A673 (cell line): ENCODE measurements at regions not wholly inside any gene's neighbourhood (a gene's known extent, or its start where the extent isn't known, plus 50 kb on each side); places are given as distances from the start of the nearest gene placed in this dataset.

Experiments used
- BruUV-seq: library from RNA; stranded (reverse); fragments of 400-500 nt; replicated peaks from 2 replicates; lab custom pipeline; 2021; lab: Mats Ljungman, UMichigan
- CTCF ChIA-PET: fragments of 300-600 bp; sonication (Branson Sonifier 250); formaldehyde crosslinking; loops from one replicate; lab custom pipeline; 2022; ENCODE audit warnings: antibody characterized with exemption; lab: Charles Lee
- POLR2A ChIA-PET: fragments of 300-600 bp; sonication (Branson Sonifier 250); formaldehyde crosslinking; loops from one replicate; lab custom pipeline; 2022; ENCODE audit warnings: antibody characterized with exemption; ENCODE audit not compliant: low non-redundant PET; lab: Charles Lee
- DNase-seq: peaks from one replicate; pipeline ENCODE4 v3.0.0-alpha.2; 2015; ENCODE audit warnings: low spot score
- H3K27ac ChIP-seq: fragments of 200-600 bp; sonication (generic); 2 replicates; pipeline ENCODE4 v1.5.1; 2016; ENCODE audit warnings: mixed run types, low read depth, mild to moderate bottlenecking, mixed read lengths, antibody characterized with exemption, low read length; ENCODE audit not compliant: poor library complexity, severe bottlenecking
- H3K27me3 ChIP-seq: fragments of 200-600 bp; sonication (generic); replicated peaks from 2 replicates; pipeline ENCODE4 v1.6.1; 2017; ENCODE audit warnings: mixed run types, low read depth, mild to moderate bottlenecking, mixed read lengths, antibody characterized with exemption, low read length; ENCODE audit not compliant: insufficient read depth, poor library complexity
- H3K36me3 ChIP-seq: fragments of 200-600 bp; sonication (generic); 2 replicates; pipeline ENCODE4 v1.6.1; 2016; ENCODE audit warnings: mixed run types, mild to moderate bottlenecking, mixed read lengths, antibody characterized with exemption, low read length; ENCODE audit not compliant: insufficient read depth, poor library complexity, severe bottlenecking
- H3K4me1 ChIP-seq: fragments of 200-600 bp; sonication (generic); 2 replicates; pipeline ENCODE4 v1.6.1; 2017; ENCODE audit warnings: mixed run types, mild to moderate bottlenecking, mixed read lengths, antibody characterized with exemption, low read length; ENCODE audit not compliant: insufficient read depth, poor library complexity, severe bottlenecking
- H3K4me3 ChIP-seq: fragments of 200-600 bp; sonication (generic); 2 replicates; pipeline ENCODE4 v1.5.1; 2016; ENCODE audit warnings: low read depth, mixed run types, mild to moderate bottlenecking, mixed read lengths, low read length; ENCODE audit not compliant: poor library complexity, severe bottlenecking
- H3K9me3 ChIP-seq: fragments of 200-600 bp; sonication (generic); 2 replicates; pipeline ENCODE4 v1.6.1; 2016; ENCODE audit warnings: mixed run types, low read depth, mild to moderate bottlenecking, mixed read lengths, antibody characterized with exemption, low read length; ENCODE audit not compliant: poor library complexity, severe bottlenecking
- EZH2 ChIP-seq: fragments of 200-600 bp; sonication (generic); IDR thresholded peaks from 2 replicates; pipeline ENCODE4 v1.6.1; 2017; ENCODE audit warnings: borderline replicate concordance, low read depth, mild to moderate bottlenecking, mixed read lengths, antibody characterized with exemption, low read length; ENCODE audit not compliant: poor library complexity, severe bottlenecking
- intact Hi-C: fragments of 100-400 bp; cut with micrococcal nuclease; formaldehyde crosslinking; loops from one replicate; pipeline ENCODE4 v1.10.0; 2022; ENCODE audit not compliant: unreplicated experiment
- TF ChIP-seq, protein P1 (sequence below): fragments of 300-800, 200-600 bp; sonication (generic); conservative IDR thresholded peaks from 2 replicates; pipeline ENCODE4 v1.5.1; 2017; ENCODE audit warnings: low read depth, mild to moderate bottlenecking, antibody characterized with exemption, low read length, moderate library complexity, mixed read lengths

DNA sequence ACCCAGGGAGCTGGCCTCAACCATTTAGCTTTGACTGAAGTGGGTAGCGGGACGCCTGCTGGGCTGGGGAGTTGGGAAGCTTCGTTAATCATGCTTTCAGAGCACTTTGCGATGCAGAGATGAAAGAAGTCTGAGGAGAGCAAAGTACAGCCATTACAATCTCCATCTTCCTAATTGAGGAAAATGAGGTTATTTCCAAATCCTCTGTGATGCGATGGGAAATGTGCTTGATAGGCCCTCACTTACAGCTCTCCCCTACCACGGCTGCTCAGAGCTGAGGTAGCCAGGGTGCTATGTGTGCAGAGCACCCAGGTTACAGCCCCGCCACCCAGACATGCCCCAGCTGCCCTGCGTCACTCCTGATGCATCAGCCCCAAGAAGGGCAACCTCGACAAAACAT is 326.5 kb upstream of the KLHL29 start:
- CTCF ChIA-PET, result no interaction called here
- no peaks in the 10 kb centered on the region for H3K9me3 ChIP-seq
- intact Hi-C loops, result no loop called here
- POLR2A ChIA-PET, result no interaction called here
- H3K4me3 ChIP-seq, result no peak overlapping the region
- no peaks in the 10 kb centered on the region for H3K36me3 ChIP-seq
- BruUV-seq, result no TSS peak
- no peak overlapping the region for H3K27ac ChIP-seq
- TF ChIP-seq, protein P1, sequence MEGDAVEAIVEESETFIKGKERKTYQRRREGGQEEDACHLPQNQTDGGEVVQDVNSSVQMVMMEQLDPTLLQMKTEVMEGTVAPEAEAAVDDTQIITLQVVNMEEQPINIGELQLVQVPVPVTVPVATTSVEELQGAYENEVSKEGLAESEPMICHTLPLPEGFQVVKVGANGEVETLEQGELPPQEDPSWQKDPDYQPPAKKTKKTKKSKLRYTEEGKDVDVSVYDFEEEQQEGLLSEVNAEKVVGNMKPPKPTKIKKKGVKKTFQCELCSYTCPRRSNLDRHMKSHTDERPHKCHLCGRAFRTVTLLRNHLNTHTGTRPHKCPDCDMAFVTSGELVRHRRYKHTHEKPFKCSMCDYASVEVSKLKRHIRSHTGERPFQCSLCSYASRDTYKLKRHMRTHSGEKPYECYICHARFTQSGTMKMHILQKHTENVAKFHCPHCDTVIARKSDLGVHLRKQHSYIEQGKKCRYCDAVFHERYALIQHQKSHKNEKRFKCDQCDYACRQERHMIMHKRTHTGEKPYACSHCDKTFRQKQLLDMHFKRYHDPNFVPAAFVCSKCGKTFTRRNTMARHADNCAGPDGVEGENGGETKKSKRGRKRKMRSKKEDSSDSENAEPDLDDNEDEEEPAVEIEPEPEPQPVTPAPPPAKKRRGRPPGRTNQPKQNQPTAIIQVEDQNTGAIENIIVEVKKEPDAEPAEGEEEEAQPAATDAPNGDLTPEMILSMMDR, result no peak
- no peak for TF ChIP-seq EZH2
- no peaks in the 10 kb centered on the region for H3K4me1 ChIP-seq
- H3K27me3 ChIP-seq, result peaks cover 31% of the 10 kb centered on the region
- DNase-seq, result no peak

DNA sequence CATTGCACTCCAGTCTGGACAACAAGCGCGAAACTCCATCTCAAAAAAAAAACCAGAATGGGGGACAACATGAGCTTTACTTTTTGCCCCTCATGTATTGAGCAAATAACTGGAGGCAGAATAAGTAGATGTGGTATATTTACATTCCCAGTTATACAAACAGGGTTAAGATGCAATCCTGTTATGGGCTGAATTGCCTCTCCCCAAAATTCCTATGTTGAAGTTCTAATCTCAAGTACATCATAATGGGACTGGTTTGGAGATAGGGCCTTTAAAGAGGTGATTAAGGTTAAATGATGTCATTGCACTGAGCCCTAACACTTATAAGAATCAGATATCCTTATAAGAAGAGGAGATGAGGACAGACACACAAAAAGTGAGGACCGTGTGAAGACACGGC is 319.8 kb upstream of the KLHL29 start:
- BruUV-seq, result no TSS peak
- ChIA-PET POLR2A (no interaction called here), CTCF (no interaction called here)
- H3K27ac ChIP-seq, result no peak overlapping the region
- DNase-seq, result no peak
- no peaks in the 10 kb centered on the region for H3K36me3 ChIP-seq
- no peak for TF ChIP-seq EZH2
- TF ChIP-seq, protein P1, result no peak
- peaks cover 14% of the 10 kb centered on the region for H3K27me3 ChIP-seq
- no peaks in the 10 kb centered on the region for H3K9me3 ChIP-seq
- intact Hi-C loops, result no loop called here
- no peak overlapping the region for H3K4me3 ChIP-seq
- H3K4me1 ChIP-seq, result no peaks in the 10 kb centered on the region

DNA sequence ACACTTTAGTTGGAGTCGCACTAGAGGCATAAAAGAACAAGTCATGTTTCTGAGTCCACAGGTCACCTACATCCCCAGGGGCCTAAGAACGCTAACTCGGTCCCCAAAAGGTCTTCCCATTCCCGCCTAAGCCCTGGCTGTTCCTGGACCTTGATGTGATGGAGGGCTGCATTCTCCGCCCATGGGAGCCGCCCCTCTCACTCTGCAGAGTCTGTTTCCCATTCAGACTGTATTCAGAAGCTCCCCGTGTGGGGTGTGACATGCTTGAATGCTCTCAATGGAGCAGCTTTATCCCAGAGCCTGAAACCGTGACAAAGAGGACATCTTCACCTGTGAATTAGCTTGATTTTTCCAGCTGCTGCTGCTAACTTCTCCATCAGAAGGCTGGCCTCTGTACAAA is 319.0 kb upstream of the KLHL29 start:
- ChIA-PET CTCF (no interaction called here), POLR2A (no interaction called here)
- no peak for TF ChIP-seq EZH2
- TF ChIP-seq, protein P1, result no peak
- Histone ChIP-seq H3K4me3 (no peak overlapping the region), H3K4me1 (no peaks in the 10 kb centered on the region), H3K27ac (no peak overlapping the region), H3K36me3 (no peaks in the 10 kb centered on the region), H3K27me3 (peaks cover 14% of the 10 kb centered on the region), H3K9me3 (no peaks in the 10 kb centered on the region)
- BruUV-seq, result no TSS peak
- intact Hi-C loops, result no loop called here
- DNase-seq, result no peak
